Neural cell (in vitro differentiated cells): ENCODE measurements at regions not wholly inside any gene's neighbourhood (a gene's known extent, or its start where the extent isn't known, plus 50 kb on each side); places are given as distances from the start of the nearest gene placed in this dataset.

Experiments
- EZH2 ChIP-seq: fragments of 200-600, 300-800 bp; shearing (Covaris generic), sonication (generic); IDR thresholded peaks from 2 replicates; pipeline ENCODE4 v1.6.1; 2014; ENCODE audit warnings: antibody characterized with exemption, low read length, borderline replicate concordance, mild to moderate bottlenecking; ENCODE audit not compliant: insufficient read depth, poor library complexity, severe bottlenecking
- MXI1 ChIP-seq: fragments of 450-650 bp; conservative IDR thresholded peaks from 2 replicates; pipeline ENCODE4 v1.6.1; 2014; ENCODE audit warnings: antibody characterized with exemption, mild to moderate bottlenecking; ENCODE audit not compliant: poor library complexity, severe bottlenecking
- RAD21 ChIP-seq: fragments of 450-650 bp; conservative IDR thresholded peaks from 2 replicates; pipeline ENCODE4 v1.6.1; 2014; ENCODE audit warnings: antibody characterized with exemption, mild to moderate bottlenecking, moderate library complexity
- REST ChIP-seq: IDR thresholded peaks from 2 replicates; pipeline ENCODE4 v1.6.1; 2012; ENCODE audit warnings: borderline replicate concordance
- TF ChIP-seq, protein P1 (sequence below): fragments of 450-650 bp; IDR thresholded peaks from 2 replicates; pipeline ENCODE4 v1.5.1; 2014; ENCODE audit warnings: antibody characterized with exemption, mild to moderate bottlenecking, moderate library complexity; ENCODE audit not compliant: poor library complexity, severe bottlenecking

DNA sequence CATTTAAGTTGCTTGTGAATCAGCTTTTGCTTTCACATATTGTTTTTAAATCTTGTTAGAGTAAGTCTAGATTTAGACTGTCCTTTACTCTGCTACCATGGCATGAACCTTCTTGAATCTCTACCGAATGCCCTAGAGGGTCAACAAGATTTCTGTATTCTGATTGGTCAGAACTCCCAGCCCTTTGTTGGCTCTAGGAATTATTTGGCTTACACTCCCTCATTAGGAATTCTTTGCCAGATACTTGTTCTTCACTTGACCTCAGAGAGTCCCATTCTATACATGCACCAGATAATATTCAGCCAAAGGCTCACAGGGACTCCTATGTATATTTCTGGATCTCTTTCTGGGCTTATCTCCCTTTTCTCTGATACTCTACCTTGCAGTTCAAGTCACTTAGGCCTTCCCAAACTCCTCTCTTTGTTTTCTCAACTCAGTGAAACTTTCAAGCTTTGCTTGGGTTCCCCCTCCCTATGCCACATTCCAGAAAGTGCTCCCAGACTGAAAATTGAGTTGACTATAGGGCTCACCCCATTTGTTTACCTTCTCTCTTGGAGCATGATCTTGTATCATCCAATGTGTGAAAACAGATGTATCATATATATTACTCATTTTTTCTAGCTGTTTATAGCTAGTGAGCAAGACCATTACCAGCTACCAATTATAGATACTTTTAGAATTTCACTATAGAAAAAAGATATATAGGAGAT lies 405.0 kb downstream of the PLPP3 start:
- no peak for TF ChIP-seq MXI1
- TF ChIP-seq, protein P1, sequence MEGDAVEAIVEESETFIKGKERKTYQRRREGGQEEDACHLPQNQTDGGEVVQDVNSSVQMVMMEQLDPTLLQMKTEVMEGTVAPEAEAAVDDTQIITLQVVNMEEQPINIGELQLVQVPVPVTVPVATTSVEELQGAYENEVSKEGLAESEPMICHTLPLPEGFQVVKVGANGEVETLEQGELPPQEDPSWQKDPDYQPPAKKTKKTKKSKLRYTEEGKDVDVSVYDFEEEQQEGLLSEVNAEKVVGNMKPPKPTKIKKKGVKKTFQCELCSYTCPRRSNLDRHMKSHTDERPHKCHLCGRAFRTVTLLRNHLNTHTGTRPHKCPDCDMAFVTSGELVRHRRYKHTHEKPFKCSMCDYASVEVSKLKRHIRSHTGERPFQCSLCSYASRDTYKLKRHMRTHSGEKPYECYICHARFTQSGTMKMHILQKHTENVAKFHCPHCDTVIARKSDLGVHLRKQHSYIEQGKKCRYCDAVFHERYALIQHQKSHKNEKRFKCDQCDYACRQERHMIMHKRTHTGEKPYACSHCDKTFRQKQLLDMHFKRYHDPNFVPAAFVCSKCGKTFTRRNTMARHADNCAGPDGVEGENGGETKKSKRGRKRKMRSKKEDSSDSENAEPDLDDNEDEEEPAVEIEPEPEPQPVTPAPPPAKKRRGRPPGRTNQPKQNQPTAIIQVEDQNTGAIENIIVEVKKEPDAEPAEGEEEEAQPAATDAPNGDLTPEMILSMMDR, result no peak
- no peak for TF ChIP-seq REST
- no peak for TF ChIP-seq EZH2
- TF ChIP-seq RAD21, result no peak
